OCI-LY3 (cell line): ENCODE measurements at regions not wholly inside any gene's neighbourhood (a gene's known extent, or its start where the extent isn't known, plus 50 kb on each side); places are given as distances from the start of the nearest gene placed in this dataset.

ENCODE experiments used
- EZH2phosphoT487 ChIP-seq: fragments of 200-600 bp; shearing (Covaris generic); IDR thresholded peaks from 2 replicates; pipeline ENCODE4 v1.6.1; 2018; ENCODE audit warnings: antibody characterized with exemption, mixed run types, low read depth
- TF ChIP-seq, protein P1 (sequence below): fragments of 200-600, 300-600 bp; sonication (generic); IDR thresholded peaks from 2 replicates; pipeline ENCODE4 v1.5.1; 2014; ENCODE audit warnings: antibody characterized with exemption, low read length, low read depth

DNA sequence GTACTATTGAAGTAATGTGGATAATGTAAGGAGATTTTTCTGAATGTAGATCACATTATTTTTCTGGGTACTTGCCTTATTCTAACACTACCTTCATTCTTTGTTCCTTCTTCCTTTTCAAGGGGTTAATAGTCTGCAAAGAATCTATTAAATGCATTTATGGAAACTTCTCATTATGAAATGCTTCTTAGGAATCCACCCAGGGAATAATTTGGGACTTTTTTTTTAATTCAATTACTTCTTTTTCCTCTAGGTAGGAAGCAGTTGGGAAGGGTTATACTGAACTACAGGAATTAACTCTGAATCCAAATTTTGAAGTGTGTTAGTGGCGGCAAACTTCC, 173.1 kb downstream of the FOXA2 start:
- TF ChIP-seq, protein P1, sequence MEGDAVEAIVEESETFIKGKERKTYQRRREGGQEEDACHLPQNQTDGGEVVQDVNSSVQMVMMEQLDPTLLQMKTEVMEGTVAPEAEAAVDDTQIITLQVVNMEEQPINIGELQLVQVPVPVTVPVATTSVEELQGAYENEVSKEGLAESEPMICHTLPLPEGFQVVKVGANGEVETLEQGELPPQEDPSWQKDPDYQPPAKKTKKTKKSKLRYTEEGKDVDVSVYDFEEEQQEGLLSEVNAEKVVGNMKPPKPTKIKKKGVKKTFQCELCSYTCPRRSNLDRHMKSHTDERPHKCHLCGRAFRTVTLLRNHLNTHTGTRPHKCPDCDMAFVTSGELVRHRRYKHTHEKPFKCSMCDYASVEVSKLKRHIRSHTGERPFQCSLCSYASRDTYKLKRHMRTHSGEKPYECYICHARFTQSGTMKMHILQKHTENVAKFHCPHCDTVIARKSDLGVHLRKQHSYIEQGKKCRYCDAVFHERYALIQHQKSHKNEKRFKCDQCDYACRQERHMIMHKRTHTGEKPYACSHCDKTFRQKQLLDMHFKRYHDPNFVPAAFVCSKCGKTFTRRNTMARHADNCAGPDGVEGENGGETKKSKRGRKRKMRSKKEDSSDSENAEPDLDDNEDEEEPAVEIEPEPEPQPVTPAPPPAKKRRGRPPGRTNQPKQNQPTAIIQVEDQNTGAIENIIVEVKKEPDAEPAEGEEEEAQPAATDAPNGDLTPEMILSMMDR = no peak
- no peak for TF ChIP-seq EZH2phosphoT487
